ENCODE measurements at regions not wholly inside any gene's neighbourhood (a gene's known extent, or its start where the extent isn't known, plus 50 kb on each side); places are given as distances from the start of the nearest gene placed in this dataset.
A peak's percentile ranks its signal among the peaks of the same experiment; 100 is the strongest.

GRCh38 chr6:167560673-167561569 lies 236.0 kb downstream of the TTLL2 start (continued):
- TF ChIP-seq ZNF574 (CRISPR knock-in tag; IDR thresholded peaks at IDR 0.05) (0 out of 2 replicates have a peak, but pooled peaks have one; percentile 1), MXD3 (CRISPR knock-in tag; IDR thresholded peaks at IDR 0.05) (no peak), ELF4 (CRISPR knock-in tag; IDR thresholded peaks at IDR 0.05; ENCODE audit: borderline replicate concordance) (0 out of 2 replicates have a peak, but pooled peaks have one; percentile 8), NFRKB (IDR thresholded peaks at IDR 0.05) (no peak), STAG1 (CRISPR knock-in tag; IDR thresholded peaks at IDR 0.05) (no peak), NFAT5 (CRISPR knock-in tag; IDR thresholded peaks at IDR 0.05) (no peak), NR1H2 (CRISPR knock-in tag; IDR thresholded peaks at IDR 0.05; ENCODE audit: borderline replicate concordance, low read depth) (no peak), SCMH1 (CRISPR knock-in tag; IDR thresholded peaks at IDR 0.05; ENCODE audit: borderline replicate concordance) (no peak), DZIP1 (CRISPR knock-in tag; IDR thresholded peaks at IDR 0.05) (no peak), ZNF615 (CRISPR knock-in tag; IDR thresholded peaks at IDR 0.05; ENCODE audit: borderline replicate concordance) (no peak), ZBTB42 (CRISPR knock-in tag; IDR thresholded peaks at IDR 0.05) (no peak), KLF15 (CRISPR knock-in tag; IDR thresholded peaks at IDR 0.05; ENCODE audit: borderline replicate concordance) (no peak), SOX6 (IDR thresholded peaks at IDR 0.05) (no peak), SOX6 (CRISPR knock-in tag; IDR thresholded peaks at IDR 0.05) (no peak), ZNF639 (CRISPR knock-in tag; conservative IDR thresholded peaks at IDR 0.05) (no peak), ZNF431 (CRISPR knock-in tag; IDR thresholded peaks at IDR 0.05; ENCODE audit: borderline replicate concordance, low read depth) (no peak)
